K562 (cell line): ENCODE measurements at regions not wholly inside any gene's neighbourhood (a gene's known extent, or its start where the extent isn't known, plus 50 kb on each side); places are given as distances from the start of the nearest gene placed in this dataset.

Experiments
- EP300 ChIP-seq: IDR thresholded peaks from 2 replicates; pipeline ENCODE4 v1.6.1; 2012; ENCODE audit warnings: low read length, improper control_type of control experiment
- FOXJ3 ChIP-seq: sonication (generic); formaldehyde crosslinking; IDR thresholded peaks from 2 replicates; pipeline ENCODE4 v1.4.0; 2020; ENCODE audit warnings: mild to moderate bottlenecking, missing genetic modification reagents
- HNRNPL ChIP-seq: fragments of 200-400 bp; formaldehyde crosslinking; IDR thresholded peaks from 2 replicates; pipeline ENCODE4 v1.6.1; 2017; ENCODE audit warnings: low read depth, mild to moderate bottlenecking, low read length
- PRPF4 ChIP-seq: fragments of 200-400 bp; formaldehyde crosslinking; IDR thresholded peaks from one replicate; pipeline ENCODE4 v1.6.1; 2017; ENCODE audit warnings: low read length, low read depth, mild to moderate bottlenecking; ENCODE audit not compliant: insufficient read depth, poor library complexity, severe bottlenecking
- SMC3 ChIP-seq: conservative IDR thresholded peaks from 2 replicates; pipeline ENCODE4 v1.6.1; 2011; ENCODE audit warnings: low read depth, low read length, improper control_type of control experiment; ENCODE audit not compliant: insufficient read depth
- TF ChIP-seq, protein P1 (sequence below), 2 experiments: fragments of 450-650 bp in 1 of 2; sonication (generic) in 1 of 2; formaldehyde crosslinking in 1 of 2; IDR thresholded peaks in 1 of 2; conservative IDR thresholded peaks in 1 of 2; 2 replicates each; pipeline versions ENCODE4 v1.6.1 to v1.8.1; 2016 to 2023; ENCODE audit warnings: mild to moderate bottlenecking in 2 of 2, moderate library complexity in 2 of 2, inconsistent platforms in 1 of 2, missing genetic modification reagents in 1 of 2

DNA sequence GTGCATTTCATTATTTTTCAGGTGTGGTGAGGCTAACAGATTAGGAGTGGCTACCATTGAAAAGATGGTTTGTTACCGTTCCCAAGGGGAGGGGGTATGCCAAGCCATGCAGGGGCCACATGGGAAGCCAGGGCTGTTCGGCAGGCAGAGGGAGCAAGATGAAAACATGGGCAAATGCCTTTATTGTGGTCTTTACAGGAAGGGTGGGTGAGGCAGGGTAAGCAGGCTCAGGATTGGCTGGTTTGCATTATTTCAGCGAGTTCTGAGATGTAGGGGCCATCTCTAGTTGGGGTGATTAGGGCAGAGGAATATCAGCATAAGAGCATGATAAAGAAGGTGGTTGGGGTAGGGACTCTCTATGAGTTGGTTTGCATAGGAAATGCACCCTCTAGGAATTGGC lies 117.6 kb downstream of the CCT6B start:
- TF ChIP-seq EP300 (no peak), PRPF4 (no peak), HNRNPL (no peak), SMC3 (no peak), FOXJ3 (CRISPR knock-in tag) (no peak)
- TF ChIP-seq, protein P1, sequence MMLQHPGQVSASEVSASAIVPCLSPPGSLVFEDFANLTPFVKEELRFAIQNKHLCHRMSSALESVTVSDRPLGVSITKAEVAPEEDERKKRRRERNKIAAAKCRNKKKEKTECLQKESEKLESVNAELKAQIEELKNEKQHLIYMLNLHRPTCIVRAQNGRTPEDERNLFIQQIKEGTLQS (IDR thresholded peaks at IDR 0.05), result no peak
- TF ChIP-seq, protein P1 (CRISPR knock-in tag; conservative IDR thresholded peaks at IDR 0.05), result no peak
